ENCODE measurements at regions not wholly inside any gene's neighbourhood (a gene's known extent, or its start where the extent isn't known, plus 50 kb on each side); places are given as distances from the start of the nearest gene placed in this dataset.

DNA sequence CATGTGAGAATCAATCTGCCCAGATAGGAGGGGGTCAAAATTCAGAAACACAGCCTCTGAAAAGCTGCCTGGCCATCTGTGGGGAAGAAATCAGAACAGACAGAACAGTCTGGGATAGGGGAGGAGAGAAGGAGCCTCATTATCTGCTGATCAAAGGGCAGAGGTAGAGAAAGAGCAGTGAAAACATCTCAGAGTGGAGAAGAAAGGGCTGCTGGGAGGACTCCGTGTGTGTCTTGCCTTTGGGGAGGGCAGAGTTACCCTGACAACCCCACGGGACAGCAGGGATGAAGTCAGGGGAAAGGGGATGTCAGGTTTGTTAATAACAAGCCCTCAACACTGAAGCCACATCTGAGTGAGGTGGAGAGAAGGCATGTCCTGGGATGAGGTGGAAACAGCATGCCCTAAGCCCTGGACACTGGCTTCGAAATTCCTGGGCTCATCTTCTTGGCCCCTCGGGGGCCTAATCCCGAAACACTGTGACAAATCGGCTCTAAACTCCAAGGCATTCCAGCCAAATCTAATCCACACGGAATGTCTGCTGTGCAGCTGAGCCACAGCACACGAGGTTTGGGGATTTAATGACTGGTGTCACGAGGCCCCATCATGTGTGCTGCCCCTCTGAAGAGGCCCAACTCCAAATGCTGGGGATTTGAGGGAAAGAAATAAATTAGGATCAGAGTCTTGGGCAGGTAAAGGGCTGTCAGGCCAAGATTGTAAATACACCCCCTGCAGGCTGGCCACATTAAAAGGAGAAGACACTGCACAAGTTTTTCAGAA lies 82.8 kb upstream of the FGFR2 start:
- Histone ChIP-seq H3K4me1 (ENCODE audit: control insufficient read depth in 5 of 5, insufficient read depth in 5 of 5, low read length in 5 of 5) (peaks cover 0 to 2% (median 0%) of the 10 kb centered on the region in 5 donors), H3K27me3 (ENCODE audit: control insufficient read depth in 3 of 3, insufficient read depth in 3 of 3, low read length in 2 of 3) (no peaks in the 10 kb centered on the region), H3K4me3 (no peak overlapping the region), H3K36me3 (ENCODE audit: control insufficient read depth in 4 of 4, insufficient read depth in 4 of 4, low read length in 4 of 4) (no peaks in the 10 kb centered on the region), H3K27ac (ENCODE audit: low read depth in 1 of 2, low read length in 1 of 2) (no peak overlapping the region), H3K9me3 (ENCODE audit: control insufficient read depth in 4 of 4, insufficient read depth in 3 of 4, low read length in 3 of 4) (peaks cover 0 to 8% (median 1%) of the 10 kb centered on the region in 4 donors), H3K9ac (ENCODE audit: insufficient read depth in 1 of 2, low read length in 2 of 2) (no peak overlapping the region)
- TF ChIP-seq, protein P1, sequence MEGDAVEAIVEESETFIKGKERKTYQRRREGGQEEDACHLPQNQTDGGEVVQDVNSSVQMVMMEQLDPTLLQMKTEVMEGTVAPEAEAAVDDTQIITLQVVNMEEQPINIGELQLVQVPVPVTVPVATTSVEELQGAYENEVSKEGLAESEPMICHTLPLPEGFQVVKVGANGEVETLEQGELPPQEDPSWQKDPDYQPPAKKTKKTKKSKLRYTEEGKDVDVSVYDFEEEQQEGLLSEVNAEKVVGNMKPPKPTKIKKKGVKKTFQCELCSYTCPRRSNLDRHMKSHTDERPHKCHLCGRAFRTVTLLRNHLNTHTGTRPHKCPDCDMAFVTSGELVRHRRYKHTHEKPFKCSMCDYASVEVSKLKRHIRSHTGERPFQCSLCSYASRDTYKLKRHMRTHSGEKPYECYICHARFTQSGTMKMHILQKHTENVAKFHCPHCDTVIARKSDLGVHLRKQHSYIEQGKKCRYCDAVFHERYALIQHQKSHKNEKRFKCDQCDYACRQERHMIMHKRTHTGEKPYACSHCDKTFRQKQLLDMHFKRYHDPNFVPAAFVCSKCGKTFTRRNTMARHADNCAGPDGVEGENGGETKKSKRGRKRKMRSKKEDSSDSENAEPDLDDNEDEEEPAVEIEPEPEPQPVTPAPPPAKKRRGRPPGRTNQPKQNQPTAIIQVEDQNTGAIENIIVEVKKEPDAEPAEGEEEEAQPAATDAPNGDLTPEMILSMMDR (IDR thresholded peaks at IDR 0.05; ENCODE audit: control extremely low read depth, extremely low read depth): no peak
- DNase-seq (no peak), ATAC-seq (ENCODE audit: insufficient read depth, low FRiP score) (no peak)
- 69 to 70% methylated on average over 9 of the region's 9 CpGs for WGBS, 2 donors

DNA sequence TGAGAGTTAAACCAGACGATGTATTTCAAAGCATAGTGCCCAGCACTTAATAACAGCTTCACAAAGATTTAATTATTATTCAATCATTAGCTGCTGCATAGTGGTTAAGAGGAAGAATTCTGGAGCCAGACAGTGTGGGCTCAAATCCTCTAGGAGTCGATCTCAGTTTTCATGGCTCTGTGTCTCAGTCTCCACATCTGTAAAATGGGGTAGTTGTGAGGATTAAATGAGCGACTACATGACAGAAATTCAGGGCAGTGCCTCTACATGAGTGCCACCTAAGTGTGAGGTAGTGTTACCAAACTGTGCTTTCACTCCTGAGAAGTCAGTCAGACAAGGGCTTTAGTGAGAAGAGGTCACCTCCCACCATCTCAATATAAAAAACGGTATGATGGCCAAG lies 81.7 kb upstream of the FGFR2 start:
- Histone ChIP-seq H3K4me1 (ENCODE audit: control insufficient read depth in 5 of 5, insufficient read depth in 5 of 5, low read length in 5 of 5) (peaks cover 0 to 2% (median 0%) of the 10 kb centered on the region in 5 donors), H3K9ac (ENCODE audit: insufficient read depth in 1 of 2, low read length in 2 of 2) (no peak overlapping the region), H3K9me3 (ENCODE audit: control insufficient read depth in 4 of 4, insufficient read depth in 3 of 4, low read length in 3 of 4) (peaks cover 0 to 13% (median 1%) of the 10 kb centered on the region in 4 donors), H3K36me3 (ENCODE audit: control insufficient read depth in 4 of 4, insufficient read depth in 4 of 4, low read length in 4 of 4) (no peaks in the 10 kb centered on the region), H3K27me3 (ENCODE audit: control insufficient read depth in 3 of 3, insufficient read depth in 3 of 3, low read length in 2 of 3) (no peaks in the 10 kb centered on the region), H3K4me3 (no peak overlapping the region), H3K27ac (ENCODE audit: low read depth in 1 of 2, low read length in 1 of 2) (no peak overlapping the region)
- WGBS, 2 donors: 85 to 87% methylated on average over 4 of the region's 4 CpGs
- no peak for ATAC-seq (ENCODE audit: insufficient read depth, low FRiP score)
- no peak for DNase-seq
- TF ChIP-seq, protein P1 (IDR thresholded peaks at IDR 0.05; ENCODE audit: control extremely low read depth, extremely low read depth): no peak

DNA sequence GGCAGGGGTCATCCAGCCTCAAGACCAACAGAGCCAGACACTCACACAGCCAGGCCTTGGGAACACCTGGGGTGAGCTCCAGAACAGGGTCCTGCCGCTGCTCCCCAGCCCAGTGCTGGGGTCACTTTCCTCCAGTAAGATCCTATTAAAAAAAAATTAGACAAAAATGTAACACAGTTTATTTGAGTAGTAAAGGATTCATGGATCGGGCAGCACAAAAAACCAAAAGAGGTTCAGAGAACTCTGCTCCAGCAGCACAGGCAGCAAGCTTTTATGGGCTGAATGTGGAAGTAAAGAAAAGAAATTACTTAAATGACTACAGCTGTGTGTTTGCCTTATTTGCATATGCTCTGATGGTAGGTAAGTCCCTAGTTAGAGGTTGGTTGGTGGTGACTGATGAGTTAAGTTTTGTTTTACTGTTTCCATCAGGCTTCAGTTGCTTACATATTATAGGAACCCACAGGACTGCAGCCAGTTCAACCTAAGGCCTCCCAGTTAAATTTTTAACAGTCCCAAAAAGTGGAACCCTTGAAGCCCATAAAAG lies 80.5 kb upstream of the FGFR2 start:
- DNase-seq (no peak), ATAC-seq (ENCODE audit: insufficient read depth, low FRiP score) (no peak)
- no peak overlapping the region for H3K9ac ChIP-seq (ENCODE audit: insufficient read depth in 1 of 2, low read length in 2 of 2)
- H3K36me3 ChIP-seq (ENCODE audit: control insufficient read depth in 4 of 4, insufficient read depth in 4 of 4, low read length in 4 of 4): no peaks in the 10 kb centered on the region
- H3K27ac ChIP-seq (ENCODE audit: low read depth in 1 of 2, low read length in 1 of 2): no peak overlapping the region
- H3K4me1 ChIP-seq (ENCODE audit: control insufficient read depth in 5 of 5, insufficient read depth in 5 of 5, low read length in 5 of 5): peaks cover 0 to 2% (median 0%) of the 10 kb centered on the region in 5 donors
- TF ChIP-seq, protein P1 (IDR thresholded peaks at IDR 0.05; ENCODE audit: control extremely low read depth, extremely low read depth): no peak
- H3K4me3 ChIP-seq: no peak overlapping the region
- WGBS, 2 donors: 95% methylated on average over 2 of the region's 2 CpGs
- peaks cover 0 to 16% (median 1%) of the 10 kb centered on the region in 4 donors for H3K9me3 ChIP-seq (ENCODE audit: control insufficient read depth in 4 of 4, insufficient read depth in 3 of 4, low read length in 3 of 4)
- no peaks in the 10 kb centered on the region for H3K27me3 ChIP-seq (ENCODE audit: control insufficient read depth in 3 of 3, insufficient read depth in 3 of 3, low read length in 2 of 3)
